WI38 (cell line): ENCODE measurements at regions not wholly inside any gene's neighbourhood (a gene's known extent, or its start where the extent isn't known, plus 50 kb on each side); places are given as distances from the start of the nearest gene placed in this dataset.
"Not testable (repeated sequence)": the region's sequence is repeated elsewhere in the genome, so short reads cannot be mapped to it uniquely, and the experiment has no call there.

ENCODE experiments used
- H3K4me3 ChIP-seq: 2 replicates; pipeline ENCODE4 v1.5.1; 2011; ENCODE audit warnings: low read depth, mild to moderate bottlenecking, control low read depth, low read length
- CTCF ChIP-seq: IDR thresholded peaks from 2 replicates; pipeline ENCODE4 v1.5.1; 2012; ENCODE audit warnings: low read depth, mild to moderate bottlenecking, control low read depth, low read length

- H3K4me3 ChIP-seq: no peak overlapping the region
- peak; percentile 55 for TF ChIP-seq CTCF
Measured at GRCh38 chr9:115883467-115884329, 269.9 kb upstream of the PAPPA start.

GRCh38 chr9:115884846-115885245 is 268.7 kb upstream of the PAPPA start:
- TF ChIP-seq CTCF: no peak
- no peak overlapping the region for H3K4me3 ChIP-seq

GRCh38 chr9:115888131-115888530 is 265.5 kb upstream of the PAPPA start:
- H3K4me3 ChIP-seq: no peak overlapping the region
- TF ChIP-seq CTCF: no peak

GRCh38 chr9:115891929-115892328 is 261.7 kb upstream of the PAPPA start:
- H3K4me3 ChIP-seq: no peak overlapping the region
- no peak for TF ChIP-seq CTCF

GRCh38 chr9:115898478-115898877 is 255.1 kb upstream of the PAPPA start:
- H3K4me3 ChIP-seq: not testable (repeated sequence)

GRCh38 chr9:115900698-115901097 is 252.9 kb upstream of the PAPPA start:
- no peak for TF ChIP-seq CTCF
- H3K4me3 ChIP-seq: no peak overlapping the region

- no peak for TF ChIP-seq CTCF
- H3K4me3 ChIP-seq: no peak overlapping the region
Measured at GRCh38 chr9:115910959-115911358, 242.6 kb upstream of the PAPPA start.

DNA sequence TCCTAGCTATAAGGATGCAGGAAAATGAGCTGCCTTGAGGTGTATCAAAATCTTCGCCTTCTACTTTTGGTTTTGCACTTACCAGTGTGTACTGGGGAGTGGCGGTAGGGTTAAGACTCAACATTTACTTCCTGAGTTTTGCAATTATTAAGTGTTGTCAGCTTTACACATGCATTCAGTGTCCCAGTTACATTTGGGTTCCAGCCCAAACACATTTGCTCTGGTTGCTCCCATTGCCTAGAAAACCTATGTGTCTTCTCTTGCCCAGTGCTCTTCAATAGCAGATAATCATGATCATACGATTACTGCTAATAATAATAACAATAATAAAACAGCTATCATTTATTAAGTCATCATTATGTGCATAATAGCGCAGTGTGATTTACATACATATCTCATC is 241.5 kb upstream of the PAPPA start:
- TF ChIP-seq CTCF: no peak
- H3K4me3 ChIP-seq: no peak overlapping the region
